Uterus (tissue), 3 donors: ENCODE measurements at regions not wholly inside any gene's neighbourhood (a gene's known extent, or its start where the extent isn't known, plus 50 kb on each side); places are given as distances from the start of the nearest gene placed in this dataset. TPM values are rescaled to one million over a fixed set of nuclear protein-coding genes. Genes with fewer than 3 reads are reported as not detected.

Source experiments
- DNase-seq, 2 donors: peaks; one replicate each; pipeline ENCODE4 v3.0.0-alpha.2; 2019 to 2020
- H3K27ac ChIP-seq, 2 donors: fragments of 200-600 bp; sonication (generic); 1 replicate in 1 of 2; 2 replicates in 1 of 2; pipeline ENCODE4 v1.5.1; 2016 to 2018
- H3K27me3 ChIP-seq, 2 donors: fragments of 200-600 bp; sonication (generic); one replicate each; pipeline ENCODE4 v1.5.1; 2018 to 2019; ENCODE audit warnings: control low read depth in 1 of 2
- H3K36me3 ChIP-seq, 2 donors: fragments of 200-600 bp; sonication (generic); one replicate each; pipeline ENCODE4 v1.5.1; 2019; ENCODE audit warnings: control low read depth in 1 of 2
- H3K4me1 ChIP-seq, 2 donors: fragments of 200-600 bp; sonication (generic); one replicate each; pipeline ENCODE4 v1.5.1; 2018 to 2019; ENCODE audit warnings: control low read depth in 1 of 2
- H3K4me3 ChIP-seq, 2 donors: fragments of 200-600 bp; sonication (generic); 1 replicate in 1 of 2; 2 replicates in 1 of 2; pipeline ENCODE4 v1.5.1; 2018 to 2019; ENCODE audit warnings: mild to moderate bottlenecking in 1 of 2
- H3K9me3 ChIP-seq, 2 donors: fragments of 200-600 bp; sonication (generic); one replicate each; pipeline ENCODE4 v1.5.1; 2019; ENCODE audit warnings: control low read depth in 1 of 2
- CTCF ChIP-seq, 4 experiments: fragments of 200-600 bp in 2 of 4; fragments of 450-650 bp in 2 of 4; sonication (generic) in 2 of 4; IDR thresholded peaks; one replicate each; pipeline ENCODE4 v1.5.1; 2016 to 2019; ENCODE audit warnings: antibody characterized with exemption in 4 of 4, mild to moderate bottlenecking in 2 of 4, moderate library complexity in 1 of 4
- POLR2A ChIP-seq, 2 donors: fragments of 450-650 bp; IDR thresholded peaks; one replicate each; pipeline ENCODE4 v1.6.1; 2016; ENCODE audit warnings: antibody characterized with exemption in 2 of 2, mild to moderate bottlenecking in 1 of 2, moderate library complexity in 1 of 2
- intact Hi-C: fragments of 100-400 bp; cut with DNase I; formaldehyde crosslinking; loops from one replicate; pipeline ENCODE4 v1.15.1; 2023; ENCODE audit warnings: low total_unique reads
- microRNA-seq: library from miRNA; unstranded; fragments of <30 nt; microRNA quantifications from one replicate; pipeline ENCODE4, GENCODE V29; 2016; ENCODE audit warnings: borderline microRNAs expressed, borderline replicate concordance
- small RNA-seq: library from RNA; depleted of rRNA; stranded (forward); fragments of <200 nt; gene quantifications from one replicate; pipeline ENCODE3, GENCODE V24; 2016
- donor health status: DM: yes; HTN: yes; CAD: no.

DNA sequence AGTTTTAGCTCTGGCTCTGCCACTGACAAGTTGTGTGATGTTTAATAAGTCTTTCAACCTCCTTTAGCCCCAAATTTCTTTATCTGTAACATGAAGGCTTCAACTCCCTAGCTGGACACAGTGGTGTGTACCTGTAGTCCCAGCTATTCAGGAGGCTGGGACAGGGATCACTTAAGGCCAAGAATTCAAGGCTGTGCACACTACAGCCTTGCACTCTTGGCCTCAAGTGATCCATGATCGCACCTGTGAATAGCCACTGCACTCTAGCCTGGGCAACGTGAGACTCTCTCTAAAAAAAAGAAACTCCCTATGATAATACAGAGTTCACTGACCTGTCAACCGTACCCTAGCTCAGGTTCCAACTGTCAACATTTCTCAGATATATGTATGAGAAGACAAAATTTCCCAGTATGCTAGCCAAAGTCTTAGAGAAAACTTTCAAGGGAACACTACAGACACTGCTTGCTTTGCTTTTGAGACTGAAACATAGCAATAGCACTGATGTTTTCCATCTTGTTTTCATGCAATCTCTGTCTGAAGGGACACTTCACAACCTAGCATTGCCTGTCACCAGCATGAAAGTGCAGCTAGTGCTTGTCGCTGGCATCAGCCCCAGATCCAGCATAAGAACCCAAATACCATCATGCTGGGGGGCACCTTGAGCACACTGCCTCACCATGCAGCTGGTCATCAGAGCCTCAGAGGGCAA is 51.6 kb upstream of the PTPN13 start:
- H3K4me3 ChIP-seq = no peak overlapping the region
- H3K27ac ChIP-seq = no peak overlapping the region
- H3K27me3 ChIP-seq = no peaks in the 10 kb centered on the region
- H3K4me1 ChIP-seq = no peaks in the 10 kb centered on the region
- DNase-seq = no peak
- no peaks in the 10 kb centered on the region for H3K9me3 ChIP-seq
- no peaks in the 10 kb centered on the region for H3K36me3 ChIP-seq
- intact Hi-C loops = no loop called here
- no peak for TF ChIP-seq CTCF (IDR thresholded peaks at IDR 0.05)
- no peak for TF ChIP-seq POLR2A (IDR thresholded peaks at IDR 0.05)

DNA sequence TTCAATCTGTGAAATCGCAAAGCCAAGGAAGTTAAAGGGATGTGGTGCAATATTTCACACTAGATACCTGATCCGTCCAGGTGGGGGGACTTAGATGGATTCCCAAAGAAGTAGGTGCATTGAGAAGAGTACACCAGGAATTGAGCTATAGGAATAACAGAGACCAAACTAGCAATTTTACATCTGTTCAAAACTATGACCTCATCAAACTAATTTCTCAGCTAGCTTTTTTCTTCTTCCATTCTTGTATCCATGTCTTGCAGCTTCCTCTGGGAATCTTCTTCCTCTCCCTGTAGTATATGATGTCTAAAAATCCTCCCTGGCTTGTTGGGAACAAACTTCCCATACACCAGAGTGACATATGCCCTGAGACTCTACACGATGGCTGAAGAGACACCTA is 51.0 kb upstream of the PTPN13 start:
- Histone ChIP-seq H3K9me3 (no peaks in the 10 kb centered on the region), H3K4me1 (no peaks in the 10 kb centered on the region), H3K4me3 (no peak overlapping the region), H3K27ac (no peak overlapping the region), H3K27me3 (no peaks in the 10 kb centered on the region), H3K36me3 (no peaks in the 10 kb centered on the region)
- intact Hi-C loops = no loop called here
- TF ChIP-seq POLR2A (IDR thresholded peaks at IDR 0.05) = no peak
- TF ChIP-seq CTCF (IDR thresholded peaks at IDR 0.05) = no peak
- DNase-seq = no peak

- H3K27me3 ChIP-seq = no peaks in the 10 kb centered on the region
- H3K4me3 ChIP-seq = no peak overlapping the region
- intact Hi-C loops = no loop called here
- DNase-seq = no peak
- H3K4me1 ChIP-seq = no peaks in the 10 kb centered on the region
- no peak for TF ChIP-seq POLR2A (IDR thresholded peaks at IDR 0.05)
- TF ChIP-seq CTCF (IDR thresholded peaks at IDR 0.05) = no peak
- H3K36me3 ChIP-seq = no peaks in the 10 kb centered on the region
- H3K27ac ChIP-seq = no peak overlapping the region
- no peaks in the 10 kb centered on the region for H3K9me3 ChIP-seq
Observed at GRCh38 chr4:86543560-86544309, 50.4 kb upstream of the PTPN13 start.

DNA sequence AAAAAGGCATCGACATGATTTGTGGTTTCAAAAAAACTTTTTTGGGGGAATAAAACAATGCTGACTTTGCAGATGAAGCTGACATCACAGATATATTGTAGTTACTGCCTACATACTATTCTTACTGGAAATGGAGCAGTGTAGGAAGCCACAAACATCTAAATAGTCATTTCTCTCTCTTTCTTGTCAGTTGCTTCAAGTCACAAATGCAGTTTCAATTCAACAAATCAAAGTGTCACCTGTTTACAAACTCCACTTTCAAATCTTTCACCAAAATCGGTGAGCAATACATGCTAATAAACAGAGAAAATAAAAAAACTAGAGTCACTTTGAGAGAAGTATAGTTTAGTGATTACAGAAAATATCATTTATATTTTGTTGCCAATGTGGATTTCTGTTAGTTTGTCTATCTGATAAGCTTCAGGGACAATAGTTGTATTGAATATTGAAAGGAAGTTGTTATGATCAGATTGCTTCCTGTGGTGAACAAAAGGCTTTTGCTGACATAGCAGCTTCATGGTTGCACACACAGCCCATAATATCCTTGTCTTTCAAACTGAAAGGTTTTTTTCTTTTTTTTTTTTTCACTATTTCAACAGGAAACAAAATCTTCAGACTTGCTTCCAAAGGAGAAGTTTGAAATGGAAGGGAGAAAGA is 49.7 kb upstream of the PTPN13 start:
- no peak for DNase-seq
- Histone ChIP-seq H3K36me3 (no peaks in the 10 kb centered on the region), H3K4me3 (no peak overlapping the region), H3K9me3 (no peaks in the 10 kb centered on the region), H3K27ac (no peak overlapping the region), H3K4me1 (no peaks in the 10 kb centered on the region), H3K27me3 (no peaks in the 10 kb centered on the region)
- no peak for TF ChIP-seq CTCF (IDR thresholded peaks at IDR 0.05)
- TF ChIP-seq POLR2A (IDR thresholded peaks at IDR 0.05) = no peak
- intact Hi-C loops = no loop called here

Small RNAs in the stretch of these regions (microRNA-seq; reads per million reads assigned to microRNA genes)
- gene MIR4452 = not detected

Small RNAs in the stretch of these regions (small RNA-seq; reads per million reads assigned to genes)
- gene MIR4452 = not detected
